HT1080 (cell line): ENCODE measurements at regions not wholly inside any gene's neighbourhood (a gene's known extent, or its start where the extent isn't known, plus 50 kb on each side); places are given as distances from the start of the nearest gene placed in this dataset.
A peak's percentile ranks its signal among the peaks of the same experiment; 100 is the strongest.

Experiments
- DNase-seq: peaks from one replicate; pipeline ENCODE4 v3.0.0-alpha.2; 2015; ENCODE audit warnings: low read depth

DNA sequence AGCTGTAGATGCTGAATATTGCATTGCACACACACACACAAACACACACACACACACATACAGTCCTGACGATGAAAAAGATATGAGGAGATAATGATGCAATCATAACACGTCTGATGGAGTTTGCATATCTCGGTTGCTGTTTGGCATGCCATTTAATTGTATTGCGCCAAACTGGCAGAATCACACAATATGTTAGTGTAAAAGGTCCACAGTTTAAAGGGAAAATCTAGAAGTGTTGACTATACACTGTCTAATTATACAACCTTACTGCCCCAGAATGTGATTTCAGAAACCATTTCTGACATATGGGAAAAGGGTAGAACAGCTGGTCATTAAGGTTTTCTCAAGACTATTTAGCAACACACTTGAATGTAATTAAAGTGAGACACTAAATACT is 123.7 kb upstream of the PROX1 start:
- no peak for DNase-seq

DNA sequence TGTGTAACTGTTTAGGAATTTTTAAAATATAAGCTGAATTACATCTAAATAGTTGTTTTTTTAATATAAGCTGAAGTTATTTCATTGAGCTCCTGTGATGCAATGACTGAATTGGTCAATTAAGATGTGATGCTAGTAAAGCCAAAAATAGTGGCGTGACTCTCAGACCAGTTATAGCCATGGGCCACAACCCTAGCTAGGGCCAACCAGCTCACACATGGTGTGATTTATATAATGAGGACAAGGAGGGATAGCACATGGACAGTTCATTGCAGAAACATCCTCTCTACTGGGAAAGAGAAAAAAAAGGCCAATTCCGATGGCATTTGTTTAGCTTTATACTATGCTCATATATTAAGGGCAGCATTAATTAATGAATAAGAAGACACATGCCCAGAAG is 119.3 kb upstream of the PROX1 start:
- no peak for DNase-seq

DNA sequence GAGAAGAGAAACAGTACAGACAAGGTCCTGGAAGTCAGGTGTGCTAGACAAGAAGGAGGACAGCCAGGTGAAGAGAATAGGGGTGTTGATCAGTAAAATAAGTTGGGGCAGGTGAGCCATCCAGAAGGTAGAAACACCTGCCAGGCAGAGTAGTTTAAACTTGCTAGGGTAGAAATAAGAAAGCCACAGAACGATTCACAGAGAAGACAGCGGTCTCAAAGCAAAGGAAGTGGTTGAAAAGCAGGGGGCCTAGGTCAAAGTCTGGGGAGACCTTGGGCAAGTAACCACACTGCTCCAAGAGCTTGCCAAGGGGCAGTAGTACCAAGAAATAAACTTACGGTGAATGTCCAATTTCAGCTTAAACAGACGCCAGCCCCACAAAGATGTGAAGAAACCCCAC is 116.6 kb upstream of the PROX1 start:
- DNase-seq = no peak

DNA sequence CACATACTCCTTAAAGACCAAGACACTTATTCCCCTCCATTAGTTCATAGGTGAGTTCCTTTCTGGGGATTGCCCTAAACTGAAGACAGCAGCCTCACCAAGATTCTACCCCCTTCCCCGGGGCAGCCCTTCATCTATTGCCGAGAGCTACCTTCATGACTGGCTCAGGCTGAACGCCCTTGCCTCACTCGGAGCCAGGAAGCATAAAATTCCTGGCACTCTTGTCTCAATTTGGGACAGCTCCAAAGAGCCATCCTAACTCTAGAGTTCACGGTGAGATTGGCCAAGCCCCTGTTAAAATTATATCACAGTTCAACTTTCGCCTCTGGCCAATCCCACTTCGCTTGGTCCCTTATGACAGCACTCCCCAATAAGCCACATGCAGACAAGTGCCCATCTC is 113.0 kb upstream of the PROX1 start:
- DNase-seq = no peak

DNA sequence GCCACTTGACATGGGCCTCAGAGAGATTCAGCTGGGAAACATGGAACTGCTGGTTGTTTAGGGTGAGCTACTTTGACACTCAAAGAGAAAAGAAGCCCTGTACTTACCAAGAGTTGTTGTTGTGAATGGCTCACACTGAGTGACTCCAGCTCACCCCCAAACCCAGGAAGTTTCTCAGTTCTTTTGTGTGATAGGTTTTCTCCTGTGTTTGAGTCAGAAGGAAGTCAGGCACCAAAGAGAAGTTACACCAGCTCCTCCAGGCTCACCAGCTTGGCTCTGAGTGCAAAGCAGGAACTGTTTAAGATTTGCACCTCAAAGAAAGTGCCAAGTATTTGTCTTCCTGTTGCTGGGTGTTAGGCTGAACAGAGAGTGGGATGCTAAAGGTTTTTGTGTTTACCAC is 111.2 kb upstream of the PROX1 start:
- DNase-seq = no peak

DNA sequence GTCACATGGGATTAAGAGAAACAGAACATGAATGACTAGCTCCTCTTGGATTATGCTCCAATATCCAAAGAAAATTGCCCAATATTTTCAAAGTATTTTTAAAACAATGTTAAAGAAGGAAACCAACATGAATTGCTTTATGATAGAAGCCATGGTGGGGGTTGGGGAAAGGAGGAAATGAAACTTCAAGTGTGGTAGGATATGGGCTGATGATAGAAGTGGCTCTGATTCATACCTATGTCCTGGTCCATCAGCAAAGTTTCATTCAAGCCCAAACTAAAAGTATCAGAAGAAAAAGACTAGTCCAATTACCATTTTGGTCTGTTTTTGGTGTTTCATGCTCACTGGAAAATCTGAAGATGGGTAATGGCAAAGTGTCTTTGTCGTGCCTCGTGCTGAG is 104.2 kb upstream of the PROX1 start:
- DNase-seq = no peak

DNA sequence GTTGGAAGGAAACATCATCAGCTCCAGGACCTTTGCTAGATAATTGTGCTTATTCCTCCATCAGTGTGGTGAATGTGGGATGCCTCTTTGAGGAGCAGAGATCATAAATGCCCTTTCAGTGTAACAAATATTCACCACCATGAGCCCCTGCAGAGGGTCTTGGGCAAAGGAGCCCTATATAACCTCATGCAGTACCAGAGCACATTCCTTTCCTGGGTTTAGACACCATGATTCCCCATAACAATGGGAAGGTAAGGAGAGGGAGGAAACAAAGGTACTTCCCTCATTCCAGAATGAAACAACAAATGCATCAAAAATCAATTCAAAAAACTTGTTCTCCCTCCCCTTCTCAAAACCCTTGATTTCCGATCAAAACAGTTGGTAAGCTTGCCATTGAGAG is 103.4 kb upstream of the PROX1 start:
- DNase-seq = no peak

DNA sequence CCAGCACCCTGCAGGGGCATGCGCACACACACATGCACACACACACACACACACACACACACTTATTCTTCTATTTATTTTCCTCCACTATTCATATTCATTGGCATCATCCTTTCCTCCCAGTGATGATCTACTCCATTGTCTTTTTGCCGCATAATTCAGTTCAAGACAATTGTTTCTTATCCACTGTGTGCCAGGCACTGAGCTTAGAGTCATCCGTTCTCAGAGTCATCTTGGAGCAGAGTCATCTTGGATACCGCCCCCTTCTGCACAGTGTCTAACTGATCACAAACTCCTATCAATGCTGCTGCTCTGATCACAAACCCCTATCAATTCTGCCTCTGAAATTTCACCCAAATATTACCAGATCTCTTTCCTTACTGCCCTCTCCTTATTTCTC is 102.8 kb upstream of the PROX1 start:
- no peak for DNase-seq

DNA sequence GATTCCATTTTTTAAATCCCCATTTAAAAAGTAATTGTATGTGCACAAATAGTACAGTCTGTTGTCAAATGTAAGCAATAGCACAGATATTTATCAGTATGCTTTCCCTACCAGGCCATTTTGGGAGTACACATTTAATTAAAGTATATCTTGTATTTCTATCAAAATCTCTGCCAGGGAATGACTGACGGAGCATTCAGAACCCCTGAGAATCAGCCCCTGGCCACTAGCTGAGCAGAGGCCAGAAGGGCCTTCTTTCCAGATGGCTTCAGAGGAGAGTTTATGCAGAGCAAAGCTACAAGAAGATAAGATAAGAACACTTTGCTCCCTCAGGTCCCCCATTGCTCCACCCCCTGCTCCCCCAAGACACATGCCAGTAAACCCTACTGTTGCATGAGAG is 99.9 kb upstream of the PROX1 start:
- DNase-seq = no peak

DNA sequence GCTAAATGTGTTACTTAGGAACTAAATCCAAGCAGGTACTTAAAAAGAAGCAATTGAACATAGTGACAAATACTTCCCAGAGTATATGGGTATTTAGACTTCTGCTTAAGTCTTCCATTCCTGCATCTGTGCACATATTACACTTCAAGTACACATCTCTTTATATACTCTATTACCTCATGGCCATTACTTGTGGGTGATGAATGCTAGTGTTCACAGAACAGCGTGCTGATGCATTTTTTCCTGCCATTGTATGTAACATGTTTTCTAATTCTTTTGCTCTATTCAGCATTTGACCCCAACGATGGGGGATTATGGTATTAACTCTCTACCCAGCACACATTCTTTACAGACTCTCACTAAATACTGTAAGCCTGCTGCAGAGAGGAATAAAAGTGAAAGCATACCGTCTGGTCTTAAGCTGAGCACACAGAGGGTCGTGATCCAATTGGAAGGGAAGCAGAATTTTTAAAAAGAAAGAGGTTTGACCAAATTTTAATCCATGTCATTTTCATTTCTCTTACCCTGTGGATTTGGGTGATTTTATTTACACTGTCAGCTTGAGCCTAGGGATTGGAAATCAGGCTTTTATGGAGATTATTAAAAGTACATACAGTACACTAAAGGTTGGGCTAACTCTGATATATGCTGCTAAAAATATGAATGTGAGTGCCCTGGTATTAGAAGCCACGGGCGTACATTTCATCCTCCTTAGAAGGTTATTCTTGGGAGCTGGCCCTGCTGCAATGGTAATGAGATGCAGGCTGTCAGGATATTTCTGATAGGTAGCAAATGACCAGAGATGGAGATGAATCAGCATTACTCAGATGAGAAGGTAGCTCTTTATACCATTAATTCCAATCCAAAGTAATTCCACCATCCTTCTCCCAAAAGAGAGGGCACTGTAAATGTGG is 95.5 kb upstream of the PROX1 start:
- no peak for DNase-seq

DNA sequence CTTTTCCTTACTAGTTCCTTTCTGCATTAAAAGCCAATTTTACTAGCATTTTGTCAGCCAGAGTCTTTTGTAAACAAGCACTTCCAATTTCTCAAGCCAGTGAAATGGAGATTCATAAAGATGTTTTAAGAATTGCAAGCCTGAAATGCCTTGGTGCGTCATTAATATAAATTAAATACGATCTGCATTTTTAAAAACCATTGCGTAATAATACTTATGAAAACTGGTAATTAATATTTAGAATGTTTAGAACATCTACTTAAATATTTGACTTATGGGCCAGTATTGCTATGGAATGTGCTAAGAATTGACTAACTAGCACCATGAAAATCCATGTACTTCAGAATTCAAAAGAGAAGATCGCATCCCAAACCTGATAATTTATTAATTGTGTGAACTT is 89.1 kb upstream of the PROX1 start:
- DNase-seq = no peak

DNA sequence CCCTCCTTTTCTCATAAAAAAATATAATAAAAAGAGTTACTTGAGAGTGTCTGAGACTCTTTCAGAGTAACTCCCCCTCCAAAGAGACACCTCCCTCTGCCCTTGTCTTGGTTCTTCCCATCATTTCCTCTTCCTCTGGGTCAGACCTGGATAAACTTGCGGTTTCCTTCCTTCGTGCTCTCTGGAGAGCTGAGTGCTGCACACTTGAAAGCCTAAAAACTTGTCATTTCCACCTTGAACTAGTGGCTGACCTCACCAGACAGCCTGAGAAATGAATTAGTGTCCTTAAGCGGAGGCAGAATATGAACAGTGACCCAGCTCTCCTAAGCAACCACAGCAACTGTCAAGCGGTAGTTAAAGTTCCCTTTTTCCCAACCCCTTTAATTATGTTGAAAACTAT is 88.4 kb upstream of the PROX1 start:
- DNase-seq = no peak

DNA sequence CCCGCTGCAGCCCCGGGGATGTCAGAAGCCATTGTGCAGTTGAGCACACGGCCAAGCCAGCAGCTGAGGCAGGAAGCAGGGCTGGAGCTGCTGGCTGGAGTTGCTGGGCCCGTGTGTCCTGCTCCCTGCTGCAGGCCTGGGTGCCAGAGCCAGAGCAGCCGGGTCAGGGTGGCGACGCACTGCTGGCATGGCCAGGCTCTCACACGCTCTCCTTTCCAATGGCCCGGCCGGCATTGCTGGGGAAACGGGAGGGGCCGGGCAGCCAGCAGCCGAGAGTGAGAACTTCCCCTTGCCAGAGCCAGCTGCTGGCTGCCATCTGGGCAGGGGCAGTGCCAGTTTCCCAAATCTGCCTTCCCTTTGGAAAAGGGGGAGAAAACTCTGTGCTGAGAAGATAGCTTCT is 82.4 kb upstream of the PROX1 start:
- no peak for DNase-seq

DNA sequence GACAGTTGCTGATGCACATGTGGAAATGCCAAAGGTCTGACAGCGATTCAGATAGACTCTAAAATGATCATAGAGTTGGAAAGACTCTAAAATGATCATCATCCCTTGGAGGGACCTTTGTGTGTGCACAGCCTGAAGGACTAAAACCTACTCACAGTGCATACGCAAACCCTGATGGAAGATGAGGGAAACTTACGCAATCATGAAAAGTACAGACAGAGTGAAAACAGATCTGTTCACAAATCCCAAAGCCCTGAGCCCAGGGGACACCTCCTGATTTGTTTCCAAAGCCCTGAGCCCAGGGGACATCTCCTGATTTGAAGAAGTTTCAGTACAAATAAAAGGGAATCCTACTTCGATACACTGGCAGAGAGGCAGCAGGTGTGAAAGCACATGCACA is 79.3 kb upstream of the PROX1 start:
- no peak for DNase-seq

DNA sequence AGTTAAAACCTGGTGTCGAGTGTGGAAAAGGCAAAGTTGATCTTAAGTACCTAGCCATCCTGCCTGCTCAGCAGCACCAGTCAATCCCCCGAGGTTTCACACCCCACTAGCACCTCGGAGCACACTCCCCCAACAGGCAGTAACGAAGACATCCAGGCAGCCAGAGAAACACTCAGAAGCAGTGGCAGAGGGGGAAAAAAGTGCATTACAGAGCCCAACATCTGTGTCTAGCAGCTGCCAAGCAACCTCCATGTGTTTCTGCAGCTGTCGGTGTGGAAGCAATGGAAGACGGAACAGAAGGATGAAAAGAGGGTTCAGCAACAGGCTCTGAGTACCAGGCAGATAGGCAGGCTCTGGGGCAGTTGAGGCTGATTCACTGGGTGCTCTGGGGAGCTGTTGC is 73.4 kb upstream of the PROX1 start:
- no peak for DNase-seq

DNA sequence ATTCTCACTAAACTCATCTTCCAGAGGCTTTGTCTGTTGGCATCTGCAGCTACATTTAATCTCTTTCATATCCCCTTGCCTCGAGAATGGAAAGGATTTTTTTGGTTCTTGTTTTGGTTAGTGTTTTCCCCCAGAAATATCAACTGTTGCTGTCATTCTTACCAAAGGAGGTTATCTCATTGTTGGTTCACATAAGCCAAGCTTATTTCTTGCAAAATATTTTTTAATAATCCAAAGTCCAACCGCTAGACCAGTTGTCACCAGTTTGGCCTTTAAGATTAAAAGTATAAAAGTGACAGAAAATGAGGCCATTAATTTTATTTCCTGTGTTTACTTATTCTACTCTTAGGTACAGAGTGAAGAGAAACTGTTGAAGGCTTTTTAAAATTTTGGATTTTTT is 66.5 kb upstream of the PROX1 start:
- no peak for DNase-seq

DNA sequence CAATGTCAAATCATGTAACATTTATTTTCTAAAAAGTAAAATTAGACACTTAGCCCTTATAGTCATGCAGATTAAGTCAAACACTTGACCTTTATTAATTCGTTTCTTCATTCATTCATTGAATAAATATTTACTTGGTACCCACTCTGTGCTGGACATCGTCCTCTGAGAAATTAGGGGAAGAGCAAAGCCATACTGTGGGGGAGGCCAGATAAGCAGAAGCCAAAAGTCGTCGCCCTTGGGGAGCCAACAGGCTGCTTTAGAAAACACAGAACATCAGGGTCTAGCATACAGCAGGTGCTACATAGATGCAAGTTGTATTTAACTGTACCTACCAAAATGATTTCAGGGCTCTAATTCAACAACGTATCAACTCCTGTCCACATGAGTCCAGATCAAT is 66.1 kb upstream of the PROX1 start:
- DNase-seq = no peak

DNA sequence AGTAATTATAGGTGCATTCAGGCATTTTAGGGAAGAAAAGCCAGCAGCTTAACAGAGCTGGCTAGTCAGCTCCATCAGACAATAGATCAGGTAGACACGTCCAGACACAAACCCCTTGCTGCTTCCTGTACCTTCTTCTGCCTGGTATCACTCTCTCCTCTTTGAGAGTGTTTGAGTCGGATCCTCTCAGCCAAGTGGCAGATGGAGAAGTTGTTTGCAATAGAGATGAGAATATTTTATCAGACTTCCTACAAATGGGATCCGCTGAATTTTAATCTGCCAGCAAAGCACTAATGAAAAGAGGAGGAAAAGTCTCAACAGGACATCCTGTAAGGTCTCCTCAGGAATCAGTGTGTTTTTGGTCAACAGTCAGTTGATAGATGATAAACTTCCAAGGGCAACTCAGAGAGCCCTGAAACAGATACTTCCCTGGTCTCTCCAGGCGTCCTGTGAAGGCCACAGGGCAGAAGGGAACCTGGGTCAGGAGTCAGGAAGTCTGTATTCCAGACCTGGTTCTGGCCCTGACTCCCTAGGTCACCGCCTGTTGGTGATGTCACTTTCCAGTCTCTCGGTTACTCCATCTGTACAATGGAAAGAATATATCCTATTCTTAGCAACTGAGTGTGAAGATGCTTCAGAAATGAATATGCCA is 62.1 kb upstream of the PROX1 start:
- no peak for DNase-seq

DNA sequence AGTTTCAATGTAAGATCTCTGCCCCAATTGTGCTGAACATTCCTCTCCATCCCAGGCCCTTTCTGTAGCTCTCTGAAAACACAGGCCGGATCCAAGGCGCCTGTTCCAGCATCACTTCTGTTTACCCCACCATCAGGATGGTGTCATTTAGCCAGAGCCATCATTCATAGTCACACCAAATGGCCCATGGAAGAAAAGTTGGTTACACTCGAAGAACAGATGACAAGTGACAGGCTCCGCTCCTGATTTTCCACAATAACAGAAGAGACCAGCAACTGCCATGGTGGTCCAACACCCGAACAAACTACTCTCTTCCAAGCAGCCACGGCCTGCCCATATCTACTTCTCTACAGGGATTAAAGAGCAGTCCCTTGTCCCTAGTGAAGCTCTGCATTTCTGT is 59.9 kb upstream of the PROX1 start:
- DNase-seq = no peak

DNA sequence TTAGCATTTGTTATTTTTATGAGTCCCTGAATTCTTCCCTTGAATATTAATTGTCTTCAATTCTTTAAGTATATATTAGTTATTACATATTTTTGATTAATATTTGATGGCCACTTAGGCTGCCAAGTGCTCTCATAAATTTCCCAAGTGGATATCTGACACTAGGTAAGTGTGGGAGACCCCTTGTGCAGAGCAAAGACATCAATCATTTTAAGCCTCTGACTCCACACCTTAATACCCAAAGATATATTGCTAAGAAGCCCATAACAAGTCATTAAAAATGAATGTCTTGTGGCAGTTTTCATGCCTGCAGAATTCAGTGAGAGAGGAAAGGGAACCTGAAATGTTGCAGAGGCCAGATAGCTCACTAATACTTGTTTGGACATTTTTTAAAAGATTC is 58.4 kb upstream of the PROX1 start:
- DNase-seq = no peak

DNA sequence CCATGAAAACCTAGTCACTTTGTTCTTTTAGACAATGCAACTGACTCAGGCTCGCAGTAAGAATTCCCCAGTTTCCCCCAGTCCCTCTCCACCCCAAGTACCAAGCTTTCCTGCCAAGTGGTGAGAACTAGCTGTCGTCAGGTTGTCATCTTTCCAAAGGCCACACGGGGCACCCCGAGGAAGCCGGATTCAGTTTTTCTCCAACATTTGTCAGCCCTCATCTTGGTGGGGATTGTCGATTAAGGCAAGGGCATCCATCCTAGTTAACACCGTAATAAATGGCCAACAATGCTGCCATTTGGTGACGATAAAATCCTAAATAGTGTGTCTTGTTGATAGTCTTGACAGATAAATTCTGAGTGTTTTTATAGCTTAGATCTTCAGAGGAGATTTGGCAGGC is 55.9 kb upstream of the PROX1 start:
- DNase-seq = no peak

DNA sequence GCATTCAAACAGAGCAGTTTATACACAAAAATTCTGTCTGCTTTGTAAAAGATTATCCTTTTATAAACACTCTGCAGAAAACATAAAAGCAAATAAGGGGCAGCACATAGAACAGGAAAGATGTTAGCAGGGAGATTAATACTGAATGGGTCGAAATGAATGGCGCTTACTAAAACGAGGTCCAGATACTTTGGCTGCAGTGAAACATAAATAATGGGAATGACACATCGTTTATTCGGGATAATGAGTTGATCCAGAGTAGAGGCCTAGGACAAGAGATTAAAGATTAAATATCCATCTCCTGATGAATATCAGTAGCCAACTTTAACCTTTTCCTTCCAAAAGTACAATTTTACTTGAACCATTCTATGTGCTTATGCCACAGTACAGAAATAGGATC is 54.4 kb upstream of the PROX1 start:
- no peak for DNase-seq

DNA sequence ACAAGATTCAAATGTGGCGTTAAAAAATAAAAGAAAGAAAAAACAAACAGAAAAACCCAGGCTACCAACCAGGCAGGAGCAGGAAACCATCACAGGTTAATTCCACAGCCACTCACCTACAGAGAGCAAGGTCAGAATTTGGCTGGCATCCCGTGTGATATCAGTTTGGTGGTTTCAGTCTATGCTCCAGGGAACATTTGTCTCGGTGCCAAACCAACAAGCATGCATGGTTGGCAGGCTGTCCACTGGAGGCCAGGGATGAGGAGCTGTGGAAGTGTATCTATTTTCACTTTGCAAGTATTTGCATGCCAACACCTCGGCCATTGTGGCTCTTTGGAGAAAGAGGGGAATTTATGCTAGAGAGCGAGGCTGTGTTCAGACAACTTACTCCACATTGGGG is 53.1 kb upstream of the PROX1 start:
- peak; percentile 20 for DNase-seq
